Liver (tissue), 7 donors: ENCODE measurements at regions not wholly inside any gene's neighbourhood (a gene's known extent, or its start where the extent isn't known, plus 50 kb on each side); places are given as distances from the start of the nearest gene placed in this dataset.

Source experiments
- DNase-seq: peaks from one replicate; pipeline ENCODE4 v3.0.0-alpha.2; 2017; ENCODE audit warnings: low spot score
- H3K27ac ChIP-seq, 2 donors: one replicate each; pipeline ENCODE4 v1.7.0; 2013; ENCODE audit warnings: inconsistent platforms in 2 of 2, low read length in 2 of 2, control low read depth in 1 of 2, low read depth in 1 of 2, mild to moderate bottlenecking in 1 of 2
- H3K27me3 ChIP-seq, 4 donors: one replicate each; pipeline versions ENCODE4 v1.6.1 to v1.7.0; 2013; ENCODE audit warnings: low read length in 3 of 4, inconsistent platforms in 1 of 4, mild to moderate bottlenecking in 1 of 4, moderate library complexity in 1 of 4; ENCODE audit not compliant: control insufficient read depth in 4 of 4, insufficient read depth in 4 of 4
- H3K36me3 ChIP-seq, 4 donors: one replicate each; pipeline versions ENCODE4 v1.6.1 to v1.7.0; 2013; ENCODE audit warnings: low read length in 3 of 4, mild to moderate bottlenecking in 3 of 4, low read depth in 1 of 4, moderate library complexity in 1 of 4; ENCODE audit not compliant: control insufficient read depth in 4 of 4, insufficient read depth in 3 of 4
- H3K4me1 ChIP-seq, 4 donors: one replicate each; pipeline versions ENCODE4 v1.6.1 to v1.7.0; 2013; ENCODE audit warnings: low read length in 3 of 4, mild to moderate bottlenecking in 3 of 4, moderate library complexity in 1 of 4; ENCODE audit not compliant: control insufficient read depth in 4 of 4, insufficient read depth in 4 of 4
- H3K4me3 ChIP-seq, 3 donors: one replicate each; pipeline versions ENCODE4 v1.6.1 to v1.7.0; 2013; ENCODE audit warnings: low read length in 3 of 3, control low read depth in 1 of 3, low read depth in 1 of 3, mild to moderate bottlenecking in 1 of 3
- H3K9ac ChIP-seq, 2 donors: one replicate each; pipeline ENCODE4 v1.7.0; 2013; ENCODE audit warnings: low read length in 2 of 2, mild to moderate bottlenecking in 2 of 2, moderate library complexity in 2 of 2, control low read depth in 1 of 2, low read depth in 1 of 2
- H3K9me3 ChIP-seq, 4 donors: one replicate each; pipeline versions ENCODE4 v1.6.1 to v1.7.0; 2013; ENCODE audit warnings: low read length in 3 of 4; ENCODE audit not compliant: control insufficient read depth in 4 of 4
- ATF3 ChIP-seq: IDR thresholded peaks from 2 replicates; pipeline ENCODE4 v1.6.1; 2016; ENCODE audit warnings: antibody characterized with exemption
- CTCF ChIP-seq: fragments of 150-350 bp; IDR thresholded peaks from 2 replicates; pipeline ENCODE4 v1.5.1; 2017; ENCODE audit warnings: improper control_type of control experiment, low read depth, low read length; ENCODE audit not compliant: missing input control
- EGR1 ChIP-seq, 2 donors: IDR thresholded peaks; 2 replicates each; pipeline ENCODE4 v1.6.1; 2016 to 2018; ENCODE audit warnings: antibody characterized with exemption in 2 of 2, low read depth in 2 of 2
- FOXA1 ChIP-seq: IDR thresholded peaks from 2 replicates; pipeline ENCODE4 v1.6.1; 2016; ENCODE audit warnings: antibody characterized with exemption
- FOXA2 ChIP-seq: IDR thresholded peaks from 2 replicates; pipeline ENCODE4 v1.6.1; 2016; ENCODE audit warnings: antibody characterized with exemption
- GABPA ChIP-seq, 2 donors: IDR thresholded peaks in 1 of 2; conservative IDR thresholded peaks in 1 of 2; 2 replicates each; pipeline ENCODE4 v1.6.1; 2016; ENCODE audit warnings: antibody characterized with exemption in 2 of 2, mild to moderate bottlenecking in 1 of 2, moderate library complexity in 1 of 2
- HNF4A ChIP-seq, 2 donors: conservative IDR thresholded peaks; 2 replicates each; pipeline ENCODE4 v1.6.1; 2016; ENCODE audit warnings: antibody characterized with exemption in 2 of 2, mild to moderate bottlenecking in 2 of 2
- HNF4G ChIP-seq: IDR thresholded peaks from 2 replicates; pipeline ENCODE4 v1.6.1; 2016; ENCODE audit warnings: antibody characterized with exemption
- JUND ChIP-seq, 2 donors: IDR thresholded peaks; 2 replicates each; pipeline ENCODE4 v1.6.1; 2016; ENCODE audit warnings: antibody characterized with exemption in 2 of 2
- MAX ChIP-seq: IDR thresholded peaks from 2 replicates; pipeline ENCODE4 v1.6.1; 2016; ENCODE audit warnings: antibody characterized with exemption
- NR2F2 ChIP-seq: IDR thresholded peaks from 2 replicates; pipeline ENCODE4 v1.6.1; 2016; ENCODE audit warnings: antibody characterized with exemption
- RAD21 ChIP-seq, 2 donors: IDR thresholded peaks; 2 replicates each; pipeline ENCODE4 v1.6.1; 2016; ENCODE audit warnings: antibody characterized with exemption in 2 of 2, mild to moderate bottlenecking in 2 of 2
- REST ChIP-seq: IDR thresholded peaks from 2 replicates; pipeline ENCODE4 v1.6.1; 2016; ENCODE audit warnings: antibody characterized with exemption, mild to moderate bottlenecking
- RXRA ChIP-seq, 2 donors: IDR thresholded peaks; 2 replicates each; pipeline ENCODE4 v1.6.1; 2017 to 2018; ENCODE audit warnings: antibody characterized with exemption in 2 of 2, mild to moderate bottlenecking in 1 of 2
- SP1 ChIP-seq: IDR thresholded peaks from 2 replicates; pipeline ENCODE4 v1.6.1; 2018; ENCODE audit warnings: antibody characterized with exemption, mild to moderate bottlenecking
- TAF1 ChIP-seq: conservative IDR thresholded peaks from 2 replicates; pipeline ENCODE4 v1.6.1; 2016; ENCODE audit warnings: antibody characterized with exemption, mild to moderate bottlenecking
- YY1 ChIP-seq: IDR thresholded peaks from 2 replicates; pipeline ENCODE4 v1.6.1; 2016; ENCODE audit warnings: antibody characterized with exemption, mild to moderate bottlenecking
- ZBTB33 ChIP-seq: IDR thresholded peaks from 2 replicates; pipeline ENCODE4 v1.6.1; 2016; ENCODE audit warnings: antibody characterized with exemption
- donor health status: healthy.
- donor health status: healthy.
- donor health status: healthy.
- donor health status: healthy.

GRCh38 chr9:27722866-27723265, 149.6 kb upstream of the C9orf72 start:
- no peak overlapping the region for H3K27ac ChIP-seq
- no peaks in the 10 kb centered on the region for H3K9me3 ChIP-seq
- no peak overlapping the region for H3K4me3 ChIP-seq
- H3K4me1 ChIP-seq, result peaks cover 0 to 5% (median 0%) of the 10 kb centered on the region in 4 donors
- H3K27me3 ChIP-seq, result no peaks in the 10 kb centered on the region
- H3K9ac ChIP-seq, result no peak overlapping the region
- TF ChIP-seq CTCF, result no peak
- TF ChIP-seq SP1, result no peak
- no peak for TF ChIP-seq HNF4G
- no peak for TF ChIP-seq ATF3
- no peak for TF ChIP-seq JUND (IDR thresholded peaks at IDR 0.05)
- no peak for TF ChIP-seq FOXA1
- TF ChIP-seq RAD21 (IDR thresholded peaks at IDR 0.05), result no peak
- TF ChIP-seq REST, result no peak
- no peak for TF ChIP-seq NR2F2
- no peak for TF ChIP-seq TAF1
- no peak for TF ChIP-seq RXRA (IDR thresholded peaks at IDR 0.05)
- TF ChIP-seq EGR1 (IDR thresholded peaks at IDR 0.05; ENCODE audit: low read depth in 2 of 2), result no peak
- no peak for TF ChIP-seq FOXA2
- no peak for TF ChIP-seq MAX
- TF ChIP-seq YY1, result no peak
- TF ChIP-seq ZBTB33, result no peak
- no peak for TF ChIP-seq HNF4A (conservative IDR thresholded peaks at IDR 0.05)
- TF ChIP-seq GABPA (IDR thresholded peaks at IDR 0.05 in 1 of 2, conservative IDR thresholded peaks at IDR 0.05 in 1 of 2), result no peak
- no peaks in the 10 kb centered on the region for H3K36me3 ChIP-seq
- DNase-seq, result no peak
